ENCODE measurements at regions not wholly inside any gene's neighbourhood (a gene's known extent, or its start where the extent isn't known, plus 50 kb on each side); places are given as distances from the start of the nearest gene placed in this dataset.

GRCh38 chr5:105740242-105740641 lies 1930.5 kb downstream of the EFNA5 start:
- no peak for DNase-seq

- DNase-seq: no peak
Measured at GRCh38 chr5:105739732-105740131, 1931.0 kb downstream of the EFNA5 start.

GRCh38 chr5:105735704-105736103 lies 1935.0 kb downstream of the EFNA5 start:
- no peak for DNase-seq

- DNase-seq: no peak
Measured at GRCh38 chr5:105730982-105731381, 1939.8 kb downstream of the EFNA5 start.

GRCh38 chr5:105726093-105726492 lies 1944.6 kb downstream of the EFNA5 start:
- DNase-seq: no peak

- DNase-seq: no peak
Measured at GRCh38 chr5:105708442-105708841, 1962.3 kb downstream of the EFNA5 start.

- no peak for DNase-seq
Measured at GRCh38 chr5:105702323-105702722, 1968.4 kb downstream of the EFNA5 start.

GRCh38 chr5:105696440-105696839 lies 1974.3 kb downstream of the EFNA5 start:
- no peak for DNase-seq

- no peak for DNase-seq
Measured at GRCh38 chr5:105695941-105696340, 1974.8 kb downstream of the EFNA5 start.

GRCh38 chr5:105689596-105689995 lies 1981.1 kb downstream of the EFNA5 start:
- no peak for DNase-seq

GRCh38 chr5:105688227-105688792 lies 1982.4 kb downstream of the EFNA5 start:
- DNase-seq: no peak

- DNase-seq: no peak
Measured at GRCh38 chr5:105687493-105687892, 1983.2 kb downstream of the EFNA5 start.

- DNase-seq: no peak
Measured at GRCh38 chr5:105685884-105686283, 1984.9 kb downstream of the EFNA5 start.

- no peak for DNase-seq
Measured at GRCh38 chr5:105684799-105685198, 1985.9 kb downstream of the EFNA5 start.

GRCh38 chr5:105680858-105681475 lies 1989.8 kb downstream of the EFNA5 start:
- DNase-seq: no peak

- DNase-seq: no peak
Measured at GRCh38 chr5:105677291-105677690, 1993.4 kb downstream of the EFNA5 start.

- DNase-seq: no peak
Measured at GRCh38 chr5:105670596-105670995, 2000.1 kb downstream of the EFNA5 start.

GRCh38 chr5:105663671-105664070 lies 2007.1 kb downstream of the EFNA5 start:
- no peak for DNase-seq

GRCh38 chr5:105659396-105659795 lies 2011.3 kb downstream of the EFNA5 start:
- no peak for DNase-seq

GRCh38 chr5:105640328-105640727 lies 2030.4 kb downstream of the EFNA5 start:
- no peak for DNase-seq

GRCh38 chr5:105639511-105639910 lies 2031.2 kb downstream of the EFNA5 start:
- no peak for DNase-seq

- DNase-seq: no peak
Measured at GRCh38 chr5:105639068-105639467, 2031.7 kb downstream of the EFNA5 start.

GRCh38 chr5:105638437-105638836 lies 2032.3 kb downstream of the EFNA5 start:
- DNase-seq: no peak

- no peak for DNase-seq
Measured at GRCh38 chr5:105632043-105632442, 2038.7 kb downstream of the EFNA5 start.

- DNase-seq: no peak
Measured at GRCh38 chr5:105630803-105631202, 2039.9 kb downstream of the EFNA5 start.

All from stimulated activated CD4-positive, alpha-beta T cell treated with anti-CD3 and anti-CD28 coated beads, Interleukin-2, amount 100 ng/mL, for 24 hours (primary cell).